IMR-90 (cell line): ENCODE measurements at regions not wholly inside any gene's neighbourhood (a gene's known extent, or its start where the extent isn't known, plus 50 kb on each side); places are given as distances from the start of the nearest gene placed in this dataset.

Source experiments
- ATAC-seq: fragments of 200-7000 bp; cut with Tn5 transposase; 2 replicates; pipeline ENCODE4 v1.9.1; 2020; ENCODE audit warnings: low read depth, mild to moderate bottlenecking, moderate library complexity
- BruUV-seq: library from RNA; stranded (reverse); fragments of 400-500 nt; replicated peaks from 2 replicates; lab custom pipeline; 2021; lab: Mats Ljungman, UMichigan
- CTCF ChIA-PET: fragments of 300-600 bp; formaldehyde crosslinking; extraction: SDS; loops from one replicate; lab custom pipeline; 2021; ENCODE audit warnings: antibody characterized with exemption; lab: Yijun Ruan, JAX
- POLR2A ChIA-PET: fragments of 300-600 bp; sonication (Branson Sonifier 250); formaldehyde crosslinking; loops from one replicate; lab custom pipeline; 2022; ENCODE audit warnings: antibody characterized with exemption; ENCODE audit not compliant: unreplicated experiment; lab: Charles Lee
- DNase-seq: peaks from one replicate; pipeline ENCODE4 v3.0.0; 2013
- H2AFZ ChIP-seq: replicated peaks from 2 replicates; pipeline ENCODE3; 2013; ENCODE audit warnings: low read length, mild to moderate bottlenecking; ENCODE audit not compliant: poor library complexity
- H2AK5ac ChIP-seq: 2 replicates; pipeline ENCODE4 v1.6.1; 2013; ENCODE audit warnings: low read depth, low read length, inconsistent platforms
- H2AK9ac ChIP-seq: replicated peaks from 2 replicates; pipeline ENCODE3; 2013; ENCODE audit warnings: mild to moderate bottlenecking, low read depth, low read length, moderate library complexity; ENCODE audit not compliant: poor library complexity
- H2BK120ac ChIP-seq: 2 replicates; pipeline ENCODE4 v1.6.1; 2013; ENCODE audit warnings: low read depth, low read length, inconsistent platforms
- H2BK15ac ChIP-seq: 3 replicates; pipeline ENCODE4 v1.6.1; 2013; ENCODE audit warnings: low read depth, low read length, inconsistent platforms
- H2BK20ac ChIP-seq: 2 replicates; pipeline ENCODE4 v1.6.1; 2013; ENCODE audit warnings: low read depth, mild to moderate bottlenecking, inconsistent platforms, low read length, moderate library complexity
- H2BK5ac ChIP-seq: 2 replicates; pipeline ENCODE4 v1.6.1; 2013; ENCODE audit warnings: mild to moderate bottlenecking, low read depth, low read length, inconsistent platforms; ENCODE audit not compliant: poor library complexity, severe bottlenecking
- H3K14ac ChIP-seq: replicated peaks from 2 replicates; pipeline ENCODE4 v1.6.1; 2013; ENCODE audit warnings: low read depth, low read length, inconsistent platforms
- H3K18ac ChIP-seq: 2 replicates; pipeline ENCODE4 v1.6.1; 2013; ENCODE audit warnings: low read depth, low read length, control low read depth
- H3K23ac ChIP-seq: 2 replicates; pipeline ENCODE4 v1.6.1; 2013; ENCODE audit warnings: low read depth, low read length, inconsistent platforms
- H3K27ac ChIP-seq: 2 replicates; pipeline ENCODE4 v1.5.1; 2013; ENCODE audit warnings: mild to moderate bottlenecking, control low read depth, low read length; ENCODE audit not compliant: insufficient read depth
- H3K27me3 ChIP-seq: 2 replicates; pipeline ENCODE4 v1.6.1; 2013; ENCODE audit warnings: low read length; ENCODE audit not compliant: control insufficient read depth, insufficient read depth
- H3K36me3 ChIP-seq: 2 replicates; pipeline ENCODE4 v1.6.1; 2013; ENCODE audit warnings: low read length, mixed read lengths; ENCODE audit not compliant: control insufficient read depth, insufficient read depth
- H3K4ac ChIP-seq: 2 replicates; pipeline ENCODE4 v1.6.1; 2013; ENCODE audit warnings: low read depth, low read length, inconsistent platforms
- H3K4me1 ChIP-seq: 2 replicates; pipeline ENCODE4 v1.6.1; 2013; ENCODE audit warnings: low read length, mixed read lengths; ENCODE audit not compliant: control insufficient read depth, insufficient read depth
- H3K4me2 ChIP-seq: 2 replicates; pipeline ENCODE4 v1.6.1; 2013; ENCODE audit warnings: low read depth, mild to moderate bottlenecking, control low read depth, low read length, moderate library complexity
- H3K4me3 ChIP-seq: 2 replicates; pipeline ENCODE4 v1.5.1; 2013; ENCODE audit warnings: low read depth, mild to moderate bottlenecking, control low read depth, low read length, moderate library complexity; ENCODE audit not compliant: insufficient read depth
- H3K56ac ChIP-seq: 2 replicates; pipeline ENCODE4 v1.6.1; 2013; ENCODE audit warnings: low read length, inconsistent platforms; ENCODE audit not compliant: insufficient read depth; ENCODE audit errors: extremely low read depth
- H3K79me1 ChIP-seq, 2 experiments: 2 replicates each; pipeline ENCODE4 v1.6.1; 2013; ENCODE audit warnings: low read length in 2 of 2, inconsistent platforms in 1 of 2, low read depth in 1 of 2
- H3K9ac ChIP-seq: 2 replicates; pipeline ENCODE4 v1.6.1; 2013; ENCODE audit warnings: low read depth, low read length, control low read depth
- H3K9me1 ChIP-seq: 2 replicates; pipeline ENCODE4 v1.6.1; 2013; ENCODE audit warnings: low read length, inconsistent platforms; ENCODE audit not compliant: insufficient read depth
- H3K9me3 ChIP-seq: 2 replicates; pipeline ENCODE4 v1.6.1; 2013; ENCODE audit warnings: low read length; ENCODE audit not compliant: control insufficient read depth, insufficient read depth
- H4K20me1 ChIP-seq: 2 replicates; pipeline ENCODE4 v1.6.1; 2013; ENCODE audit warnings: low read length, inconsistent platforms; ENCODE audit not compliant: insufficient read depth
- H4K5ac ChIP-seq: 2 replicates; pipeline ENCODE4 v1.6.1; 2013; ENCODE audit warnings: mild to moderate bottlenecking, low read depth, low read length, control low read depth
- H4K8ac ChIP-seq, 2 experiments: 2 replicates each; pipeline ENCODE4 v1.6.1; 2013; ENCODE audit warnings: low read depth in 2 of 2, low read length in 2 of 2, control low read depth in 1 of 2, inconsistent platforms in 1 of 2
- H4K91ac ChIP-seq: 2 replicates; pipeline ENCODE4 v1.6.1; 2013; ENCODE audit warnings: low read depth, low read length, inconsistent platforms; ENCODE audit not compliant: insufficient read depth
- BHLHE40 ChIP-seq: fragments of 150-350 bp; IDR thresholded peaks from 2 replicates; pipeline ENCODE4 v1.6.1; 2016; ENCODE audit warnings: mild to moderate bottlenecking, low read depth, low read length
- CEBPB ChIP-seq: IDR thresholded peaks from 2 replicates; pipeline ENCODE4 v1.6.1; 2012; ENCODE audit warnings: low read depth, low read length, improper control_type of control experiment
- FOS ChIP-seq: fragments of 150-350 bp; IDR thresholded peaks from 2 replicates; pipeline ENCODE4 v1.6.1; 2016; ENCODE audit warnings: low read depth, low read length
- MAZ ChIP-seq: IDR thresholded peaks from 2 replicates; pipeline ENCODE4 v1.6.1; 2012; ENCODE audit warnings: low read depth, mild to moderate bottlenecking, low read length, improper control_type of control experiment, moderate library complexity, borderline replicate concordance
- MXI1 ChIP-seq: IDR thresholded peaks from 2 replicates; pipeline ENCODE4 v1.6.1; 2012; ENCODE audit warnings: low read depth, mild to moderate bottlenecking, low read length, moderate library complexity, borderline replicate concordance
- NFE2L2 ChIP-seq: fragments of 150-350 bp; IDR thresholded peaks from 2 replicates; pipeline ENCODE4 v1.6.1; 2016; ENCODE audit warnings: low read depth, mild to moderate bottlenecking, low read length
- POLR2A ChIP-seq: IDR thresholded peaks from 2 replicates; pipeline ENCODE4 v1.6.1; 2012; ENCODE audit warnings: mild to moderate bottlenecking, low read depth, low read length
- RAD21 ChIP-seq: IDR thresholded peaks from 2 replicates; pipeline ENCODE4 v1.6.1; 2012; ENCODE audit warnings: low read length, improper control_type of control experiment
- RCOR1 ChIP-seq: IDR thresholded peaks from 2 replicates; pipeline ENCODE4 v1.6.1; 2012; ENCODE audit warnings: mild to moderate bottlenecking, low read length, improper control_type of control experiment; ENCODE audit not compliant: insufficient replicate concordance
- USF2 ChIP-seq: fragments of 150-350 bp; IDR thresholded peaks from 2 replicates; pipeline ENCODE4 v1.6.1; 2017; ENCODE audit warnings: mild to moderate bottlenecking, antibody characterized with exemption, low read length, low read depth
- WGBS, 2 experiments: methylation state at CpG; one replicate each; pipeline versions ENCODE4 v1.1.5 to v1.1.7; 2013; ENCODE audit warnings: missing lambda C conversion rate in 2 of 2; ENCODE audit not compliant: insufficient read length in 1 of 2; ENCODE audit errors: extremely low coverage in 2 of 2; 5-methylcytosine and 5-hydroxymethylcytosine counted together
- dilution Hi-C: fragments of 300-500 bp; cut with HindIII; formaldehyde crosslinking; loops from one replicate; pipeline ENCODE4 v1.14.3; 2018; ENCODE audit warnings: low sequenced_read_pairs; ENCODE audit not compliant: unreplicated experiment
- in situ Hi-C: fragments of 300-500 bp; cut with MboI; formaldehyde crosslinking; loops from 3 replicates; pipeline ENCODE4 v1.14.3; 2019; ENCODE audit warnings: low sequenced_read_pairs, inconsistent platforms, mixed read lengths
- intact Hi-C: fragments of 100-400 bp; cut with micrococcal nuclease; formaldehyde crosslinking; loops from 2 replicates; pipeline ENCODE4 v1.10.0; 2022
- TF ChIP-seq, protein P1 (sequence below): conservative IDR thresholded peaks from 2 replicates; pipeline ENCODE4 v1.5.1; 2012; ENCODE audit warnings: mild to moderate bottlenecking, low read depth, low read length, improper control_type of control experiment

DNA sequence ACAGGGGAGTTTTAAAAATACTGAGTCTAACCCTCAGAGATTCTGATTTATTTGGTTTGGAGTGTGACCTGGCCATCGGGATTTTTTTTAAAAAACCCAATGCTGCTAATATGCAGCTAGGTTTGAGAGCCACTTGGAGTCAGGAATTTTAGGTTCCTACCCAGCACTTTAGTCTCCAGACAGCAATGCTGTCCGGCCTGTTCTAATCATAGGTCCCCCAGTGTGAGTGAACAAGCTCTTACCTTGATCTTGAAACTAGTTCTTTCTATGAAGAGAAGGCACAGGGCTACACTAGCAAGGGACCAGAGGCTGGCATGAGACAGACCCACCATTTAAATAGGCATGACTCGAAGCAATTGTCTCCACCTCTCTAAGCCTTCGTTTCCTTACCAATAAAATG, 103.5 kb downstream of the SMIM20 start:
- no peak overlapping the region for H3K56ac ChIP-seq
- H3K27me3 ChIP-seq, result peaks cover 5% of the 10 kb centered on the region
- H3K9ac ChIP-seq, result no peak overlapping the region
- H3K14ac ChIP-seq, result no peak overlapping the region
- intact Hi-C loops, result no loop called here
- H3K9me1 ChIP-seq, result peaks cover 15% of the 10 kb centered on the region
- no peak overlapping the region for H2BK20ac ChIP-seq
- no peak overlapping the region for H3K18ac ChIP-seq
- TF ChIP-seq MXI1 (no peak), NFE2L2 (no peak), FOS (no peak), RAD21 (no peak), MAZ (no peak), POLR2A (no peak), RCOR1 (no peak), USF2 (no peak), BHLHE40 (no peak), CEBPB (no peak)
- TF ChIP-seq, protein P1, sequence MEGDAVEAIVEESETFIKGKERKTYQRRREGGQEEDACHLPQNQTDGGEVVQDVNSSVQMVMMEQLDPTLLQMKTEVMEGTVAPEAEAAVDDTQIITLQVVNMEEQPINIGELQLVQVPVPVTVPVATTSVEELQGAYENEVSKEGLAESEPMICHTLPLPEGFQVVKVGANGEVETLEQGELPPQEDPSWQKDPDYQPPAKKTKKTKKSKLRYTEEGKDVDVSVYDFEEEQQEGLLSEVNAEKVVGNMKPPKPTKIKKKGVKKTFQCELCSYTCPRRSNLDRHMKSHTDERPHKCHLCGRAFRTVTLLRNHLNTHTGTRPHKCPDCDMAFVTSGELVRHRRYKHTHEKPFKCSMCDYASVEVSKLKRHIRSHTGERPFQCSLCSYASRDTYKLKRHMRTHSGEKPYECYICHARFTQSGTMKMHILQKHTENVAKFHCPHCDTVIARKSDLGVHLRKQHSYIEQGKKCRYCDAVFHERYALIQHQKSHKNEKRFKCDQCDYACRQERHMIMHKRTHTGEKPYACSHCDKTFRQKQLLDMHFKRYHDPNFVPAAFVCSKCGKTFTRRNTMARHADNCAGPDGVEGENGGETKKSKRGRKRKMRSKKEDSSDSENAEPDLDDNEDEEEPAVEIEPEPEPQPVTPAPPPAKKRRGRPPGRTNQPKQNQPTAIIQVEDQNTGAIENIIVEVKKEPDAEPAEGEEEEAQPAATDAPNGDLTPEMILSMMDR, result no peak
- CTCF ChIA-PET, result interaction anchor here (1.0 kb wide), 1 partner anchor 29 kb away, joined by 3 read pairs; no protein-coding TSS in a partner anchor
- no peak overlapping the region for H4K91ac ChIP-seq
- H2BK120ac ChIP-seq, result no peak overlapping the region
- no peak overlapping the region for H2BK15ac ChIP-seq
- no peak overlapping the region for H3K4me3 ChIP-seq
- no TSS peak for BruUV-seq
- no peaks in the 10 kb centered on the region for H4K20me1 ChIP-seq
- ATAC-seq (no peak), DNase-seq (no peak)
- H3K4me1 ChIP-seq, result peaks cover 20% of the 10 kb centered on the region
- no peak overlapping the region for H2AK9ac ChIP-seq
- dilution Hi-C loops, result no loop called here
- in situ Hi-C loops, result no loop called here
- POLR2A ChIA-PET, result no interaction called here
- no peak overlapping the region for H2AFZ ChIP-seq
- no peak overlapping the region for H3K27ac ChIP-seq
- no peak overlapping the region for H4K5ac ChIP-seq
- H3K36me3 ChIP-seq, result no peaks in the 10 kb centered on the region
- no peak overlapping the region for H3K4ac ChIP-seq
- H4K8ac ChIP-seq, result no peak overlapping the region
- no peak overlapping the region for H2BK5ac ChIP-seq
- no peaks in the 10 kb centered on the region for H3K79me1 ChIP-seq
- no peak overlapping the region for H2AK5ac ChIP-seq
- no peak overlapping the region for H3K23ac ChIP-seq
- no peaks in the 10 kb centered on the region for H3K9me3 ChIP-seq
- WGBS, 2 experiments, result no CpG with 5 or more reads among the region's 4 CpGs
- H3K4me2 ChIP-seq, result no peak overlapping the region
